ENCODE measurements at regions not wholly inside any gene's neighbourhood (a gene's known extent, or its start where the extent isn't known, plus 50 kb on each side); places are given as distances from the start of the nearest gene placed in this dataset.
"Not testable (repeated sequence)": the region's sequence is repeated elsewhere in the genome, so short reads cannot be mapped to it uniquely, and the experiment has no call there.

GRCh38 chr1:213511173-213511572 lies 460.1 kb downstream of the RPS6KC1 start:
- no peaks in the 10 kb centered on the region for H3K36me3 ChIP-seq
- no peaks in the 10 kb centered on the region for H3K4me1 ChIP-seq (ENCODE audit: control insufficient read depth in 1 of 2, low read depth in 2 of 2)
- no peak overlapping the region for H3K27ac ChIP-seq
- H3K27me3 ChIP-seq (replicated peaks; ENCODE audit: insufficient read depth), result no peaks in the 10 kb centered on the region
- no peak for TF ChIP-seq CTCF (IDR thresholded peaks at IDR 0.05)
- no peaks in the 10 kb centered on the region for H3K9me3 ChIP-seq
- ATAC-seq (ENCODE audit: insufficient number of reproducible peaks, low FRiP score, low read depth), result no peak
- DNase-seq (ENCODE audit: low spot score), result no peak
- no peak overlapping the region for H3K4me3 ChIP-seq

GRCh38 chr1:213512316-213512715 lies 461.3 kb downstream of the RPS6KC1 start:
- Histone ChIP-seq H3K36me3 (no peaks in the 10 kb centered on the region), H3K27ac (no peak overlapping the region), H3K4me3 (no peak overlapping the region), H3K27me3 (replicated peaks; ENCODE audit: insufficient read depth) (no peaks in the 10 kb centered on the region), H3K4me1 (ENCODE audit: control insufficient read depth in 1 of 2, low read depth in 2 of 2) (no peaks in the 10 kb centered on the region), H3K9me3 (no peaks in the 10 kb centered on the region)
- DNase-seq (ENCODE audit: low spot score), result no peak
- ATAC-seq (ENCODE audit: insufficient number of reproducible peaks, low FRiP score, low read depth), result no peak
- TF ChIP-seq CTCF (IDR thresholded peaks at IDR 0.05), result no peak

GRCh38 chr1:213513006-213513405 lies 462.0 kb downstream of the RPS6KC1 start:
- ATAC-seq (ENCODE audit: insufficient number of reproducible peaks, low FRiP score, low read depth), result no peak
- Histone ChIP-seq H3K36me3 (no peaks in the 10 kb centered on the region), H3K4me3 (no peak overlapping the region), H3K4me1 (ENCODE audit: control insufficient read depth in 1 of 2, low read depth in 2 of 2) (no peaks in the 10 kb centered on the region), H3K9me3 (no peaks in the 10 kb centered on the region), H3K27me3 (replicated peaks; ENCODE audit: insufficient read depth) (no peaks in the 10 kb centered on the region), H3K27ac (no peak overlapping the region)
- no peak for DNase-seq (ENCODE audit: low spot score)
- TF ChIP-seq CTCF (IDR thresholded peaks at IDR 0.05), result no peak

GRCh38 chr1:213514408-213515179 lies 463.6 kb downstream of the RPS6KC1 start:
- H3K27me3 ChIP-seq (replicated peaks; ENCODE audit: insufficient read depth); ATAC-seq (ENCODE audit: insufficient number of reproducible peaks, low FRiP score, low read depth): not testable (repeated sequence)

GRCh38 chr1:213519098-213519497 lies 468.1 kb downstream of the RPS6KC1 start:
- H3K4me1 ChIP-seq (ENCODE audit: control insufficient read depth in 1 of 2, low read depth in 2 of 2), result no peaks in the 10 kb centered on the region
- no peak for TF ChIP-seq CTCF (IDR thresholded peaks at IDR 0.05)
- no peak overlapping the region for H3K27ac ChIP-seq
- no peaks in the 10 kb centered on the region for H3K27me3 ChIP-seq (replicated peaks; ENCODE audit: insufficient read depth)
- no peaks in the 10 kb centered on the region for H3K36me3 ChIP-seq
- H3K4me3 ChIP-seq, result no peak overlapping the region
- no peaks in the 10 kb centered on the region for H3K9me3 ChIP-seq
- DNase-seq (ENCODE audit: low spot score) (no peak), ATAC-seq (ENCODE audit: insufficient number of reproducible peaks, low FRiP score, low read depth) (no peak)

More at GRCh38 chr1:213514408-213515179, 463.6 kb downstream of the RPS6KC1 start:
- H3K4me1 ChIP-seq (ENCODE audit: control insufficient read depth in 1 of 2, low read depth in 2 of 2); H3K27ac ChIP-seq; DNase-seq (ENCODE audit: low spot score); H3K36me3 ChIP-seq; H3K9me3 ChIP-seq; H3K4me3 ChIP-seq: not testable (repeated sequence)

GRCh38 chr1:213521206-213521605 lies 466.6 kb upstream of the PROX1 start:
- Histone ChIP-seq H3K27ac (no peak overlapping the region), H3K4me1 (ENCODE audit: control insufficient read depth in 1 of 2, low read depth in 2 of 2) (no peaks in the 10 kb centered on the region), H3K4me3 (no peak overlapping the region), H3K36me3 (no peaks in the 10 kb centered on the region), H3K27me3 (replicated peaks; ENCODE audit: insufficient read depth) (no peaks in the 10 kb centered on the region), H3K9me3 (no peaks in the 10 kb centered on the region)
- DNase-seq (ENCODE audit: low spot score), result no peak
- TF ChIP-seq CTCF (IDR thresholded peaks at IDR 0.05), result no peak
- no peak for ATAC-seq (ENCODE audit: insufficient number of reproducible peaks, low FRiP score, low read depth)

Data from thoracic aorta (tissue), 2 donors.